ENCODE measurements at regions not wholly inside any gene's neighbourhood (a gene's known extent, or its start where the extent isn't known, plus 50 kb on each side); places are given as distances from the start of the nearest gene placed in this dataset.

- TF ChIP-seq, protein P1, sequence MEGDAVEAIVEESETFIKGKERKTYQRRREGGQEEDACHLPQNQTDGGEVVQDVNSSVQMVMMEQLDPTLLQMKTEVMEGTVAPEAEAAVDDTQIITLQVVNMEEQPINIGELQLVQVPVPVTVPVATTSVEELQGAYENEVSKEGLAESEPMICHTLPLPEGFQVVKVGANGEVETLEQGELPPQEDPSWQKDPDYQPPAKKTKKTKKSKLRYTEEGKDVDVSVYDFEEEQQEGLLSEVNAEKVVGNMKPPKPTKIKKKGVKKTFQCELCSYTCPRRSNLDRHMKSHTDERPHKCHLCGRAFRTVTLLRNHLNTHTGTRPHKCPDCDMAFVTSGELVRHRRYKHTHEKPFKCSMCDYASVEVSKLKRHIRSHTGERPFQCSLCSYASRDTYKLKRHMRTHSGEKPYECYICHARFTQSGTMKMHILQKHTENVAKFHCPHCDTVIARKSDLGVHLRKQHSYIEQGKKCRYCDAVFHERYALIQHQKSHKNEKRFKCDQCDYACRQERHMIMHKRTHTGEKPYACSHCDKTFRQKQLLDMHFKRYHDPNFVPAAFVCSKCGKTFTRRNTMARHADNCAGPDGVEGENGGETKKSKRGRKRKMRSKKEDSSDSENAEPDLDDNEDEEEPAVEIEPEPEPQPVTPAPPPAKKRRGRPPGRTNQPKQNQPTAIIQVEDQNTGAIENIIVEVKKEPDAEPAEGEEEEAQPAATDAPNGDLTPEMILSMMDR (IDR thresholded peaks at IDR 0.05) = no peak
- no peak for TF ChIP-seq POLR2A (IDR thresholded peaks at IDR 0.05)
Observed at GRCh38 chr5:56326770-56327169, 93.6 kb upstream of the ANKRD55 start.

Measured in uterus (tissue), 2 donors.